ENCODE measurements at regions not wholly inside any gene's neighbourhood (a gene's known extent, or its start where the extent isn't known, plus 50 kb on each side); places are given as distances from the start of the nearest gene placed in this dataset.
"Not testable (repeated sequence)": the region's sequence is repeated elsewhere in the genome, so short reads cannot be mapped to it uniquely, and the experiment has no call there.

DNA sequence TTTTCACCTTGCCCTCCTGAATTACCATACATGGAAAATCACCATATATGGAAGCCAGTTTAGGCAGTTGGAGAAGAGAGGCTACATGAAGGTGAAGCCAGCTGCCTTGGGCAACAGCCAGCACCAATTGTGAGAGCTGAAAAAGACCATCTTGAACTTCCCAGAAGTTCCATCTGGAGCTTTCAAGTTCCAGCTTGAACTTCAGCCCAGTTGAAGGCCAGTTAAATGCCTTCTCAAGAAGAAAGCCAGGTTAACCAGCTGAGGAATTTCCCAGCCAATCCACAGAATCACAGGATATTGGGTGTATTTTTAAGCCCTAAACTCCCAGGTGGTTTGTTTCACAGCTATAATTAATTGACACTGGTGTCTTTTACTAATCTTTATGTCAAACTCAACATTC, 713.6 kb upstream of the MIR17HG start:
- no peak for ATAC-seq (replicated peaks)
- H3K36me3 Mint-ChIP-seq (ENCODE audit: low read depth) = no peaks in the 10 kb centered on the region
- H3K4me1 Mint-ChIP-seq = no peaks in the 10 kb centered on the region
- H3K4me3 Mint-ChIP-seq = no peak overlapping the region
- peaks cover 12% of the 10 kb centered on the region for H3K9me3 Mint-ChIP-seq
- no peaks in the 10 kb centered on the region for H3K27me3 Mint-ChIP-seq
- H3K27ac Mint-ChIP-seq = no peak overlapping the region

DNA sequence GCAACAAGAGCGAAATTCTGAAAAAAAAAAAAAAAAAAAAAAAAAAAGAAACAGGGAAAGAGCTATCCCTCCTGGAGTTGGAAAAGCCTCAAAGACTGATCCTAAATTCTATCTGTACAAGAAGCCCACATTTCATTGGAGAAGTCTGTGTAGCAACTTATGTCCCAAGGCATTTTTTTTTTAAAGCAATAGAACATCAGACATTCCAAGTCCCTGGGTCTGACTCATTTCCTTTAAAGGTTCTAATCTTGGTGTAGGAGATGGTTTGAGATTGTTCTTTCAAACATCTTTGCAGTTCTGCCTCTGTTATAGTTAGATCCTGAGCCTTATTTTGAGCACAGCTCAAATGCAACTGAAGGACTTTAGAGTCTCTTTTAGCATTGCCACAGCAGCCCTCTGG, 706.5 kb upstream of the MIR17HG start:
- Mint-ChIP-seq H3K9me3 (peaks cover 11% of the 10 kb centered on the region), H3K27me3 (no peaks in the 10 kb centered on the region), H3K4me1 (no peaks in the 10 kb centered on the region), H3K4me3 (no peak overlapping the region), H3K27ac (no peak overlapping the region), H3K36me3 (ENCODE audit: low read depth) (no peaks in the 10 kb centered on the region)
- ATAC-seq (replicated peaks) = no peak

DNA sequence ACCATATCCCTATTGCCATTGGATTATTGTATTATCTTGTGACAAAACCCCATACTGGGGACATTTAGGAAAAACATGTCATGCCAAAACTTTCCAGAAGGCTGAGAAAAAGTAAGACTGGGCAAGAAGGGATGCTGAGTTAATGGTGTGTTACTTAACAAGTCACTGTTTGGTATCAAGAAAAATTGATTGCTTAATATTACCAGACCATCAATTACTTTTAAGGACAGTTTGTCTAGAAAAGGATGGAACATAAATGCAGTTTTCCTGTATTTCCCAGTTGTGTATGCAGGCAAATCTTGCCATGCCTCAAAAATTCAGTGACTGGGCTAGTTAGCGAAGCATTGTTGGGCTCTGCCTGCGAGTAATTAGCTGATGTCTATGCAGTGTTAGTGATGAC, 705.6 kb upstream of the MIR17HG start:
- no peak for ATAC-seq (replicated peaks)
- Mint-ChIP-seq H3K36me3 (ENCODE audit: low read depth) (no peaks in the 10 kb centered on the region), H3K27ac (no peak overlapping the region)

DNA sequence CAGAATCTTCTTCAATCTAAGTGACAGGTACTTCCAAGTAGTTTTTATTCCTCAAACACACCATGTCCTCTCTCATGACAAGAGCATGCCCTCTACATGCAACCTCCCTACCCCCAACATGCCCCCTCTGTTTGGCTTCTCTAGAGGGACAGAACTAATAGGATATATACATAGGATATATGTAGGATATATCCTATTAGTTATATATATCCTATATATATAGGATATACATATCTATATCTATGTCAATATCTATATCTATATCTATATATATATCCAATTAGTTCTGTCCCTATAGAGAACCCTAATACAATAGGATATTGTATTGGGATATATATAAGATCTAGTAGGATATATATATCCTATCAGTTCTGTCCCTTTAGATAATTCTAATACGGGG, 701.9 kb upstream of the MIR17HG start:
- peaks cover 12% of the 10 kb centered on the region for H3K9me3 Mint-ChIP-seq
- no peaks in the 10 kb centered on the region for H3K36me3 Mint-ChIP-seq (ENCODE audit: low read depth)
- no peaks in the 10 kb centered on the region for H3K4me1 Mint-ChIP-seq
- no peaks in the 10 kb centered on the region for H3K27me3 Mint-ChIP-seq
- no peak overlapping the region for H3K27ac Mint-ChIP-seq
- H3K4me3 Mint-ChIP-seq = no peak overlapping the region
- ATAC-seq (replicated peaks) = no peak

More for the DNA sequence above, 705.6 kb upstream of the MIR17HG start:
- Mint-ChIP-seq H3K4me3 (no peak overlapping the region), H3K9me3 (peaks cover 12% of the 10 kb centered on the region), H3K27me3 (no peaks in the 10 kb centered on the region), H3K4me1 (no peaks in the 10 kb centered on the region)

DNA sequence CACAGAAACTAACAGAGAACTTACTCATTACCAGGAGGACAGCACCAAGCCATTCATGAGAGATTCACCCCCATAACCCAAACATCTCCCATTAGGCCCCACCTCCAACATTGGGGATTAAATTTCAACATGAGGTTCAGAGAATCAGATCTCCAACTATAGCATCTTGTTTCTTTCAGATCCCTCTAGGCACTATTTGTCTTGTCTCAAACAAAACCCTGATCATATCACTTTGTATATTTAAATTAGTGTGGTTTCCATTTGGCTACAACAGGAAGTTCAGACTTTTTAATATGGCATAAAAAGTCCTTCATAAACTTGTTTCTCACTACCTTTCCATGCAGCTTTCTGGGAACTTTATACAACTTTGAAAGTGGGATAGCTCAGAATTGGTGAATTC, 699.0 kb upstream of the MIR17HG start:
- H3K36me3 Mint-ChIP-seq (ENCODE audit: low read depth) = no peaks in the 10 kb centered on the region
- H3K4me3 Mint-ChIP-seq = no peak overlapping the region
- no peaks in the 10 kb centered on the region for H3K4me1 Mint-ChIP-seq
- ATAC-seq (replicated peaks) = no peak
- no peak overlapping the region for H3K27ac Mint-ChIP-seq
- H3K27me3 Mint-ChIP-seq = no peaks in the 10 kb centered on the region
- H3K9me3 Mint-ChIP-seq = peaks cover 26% of the 10 kb centered on the region

DNA sequence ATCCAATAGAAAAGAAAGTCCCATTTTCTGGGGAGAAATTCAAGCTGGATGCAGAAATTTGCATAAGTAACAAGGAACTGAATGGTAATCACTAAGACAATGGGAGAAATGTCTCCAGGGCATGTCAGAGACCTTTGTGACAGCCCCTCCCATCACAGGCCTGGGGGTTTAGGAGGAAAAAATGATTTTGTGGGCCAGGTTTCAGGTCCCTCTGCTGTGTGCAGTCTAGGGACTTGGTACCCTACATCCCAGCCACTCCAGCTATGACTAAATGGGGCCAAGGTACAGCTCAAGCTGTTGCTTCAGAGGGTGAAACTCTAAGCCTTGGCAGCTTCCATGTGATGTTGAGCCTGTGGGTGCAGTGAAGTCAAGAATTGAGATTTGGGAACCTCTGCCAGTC, 695.5 kb upstream of the MIR17HG start:
- H3K4me3 Mint-ChIP-seq = no peak overlapping the region
- H3K4me1 Mint-ChIP-seq = no peaks in the 10 kb centered on the region
- no peak for ATAC-seq (replicated peaks)
- H3K9me3 Mint-ChIP-seq = peaks cover 17% of the 10 kb centered on the region
- H3K27ac Mint-ChIP-seq = no peak overlapping the region
- no peaks in the 10 kb centered on the region for H3K27me3 Mint-ChIP-seq
- no peaks in the 10 kb centered on the region for H3K36me3 Mint-ChIP-seq (ENCODE audit: low read depth)

DNA sequence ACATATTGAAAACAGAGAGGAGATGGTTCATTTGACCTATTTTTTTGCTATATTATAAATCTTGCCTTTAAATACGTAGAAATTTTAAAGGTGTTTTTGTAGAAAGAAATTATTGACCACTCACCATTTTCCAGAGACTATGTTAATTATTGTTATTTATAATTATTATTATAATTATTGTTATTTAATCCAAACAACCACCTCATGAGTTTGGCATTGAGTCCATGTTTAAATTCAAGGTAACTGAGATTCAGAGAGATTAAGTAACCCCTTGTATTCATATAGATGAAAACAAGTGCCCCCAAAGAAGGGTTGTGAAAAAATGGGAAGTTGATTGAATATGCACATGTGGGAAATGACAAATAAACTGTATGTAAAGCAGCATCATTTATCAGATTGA, 692.5 kb upstream of the MIR17HG start:
- H3K4me3 Mint-ChIP-seq = no peak overlapping the region
- H3K4me1 Mint-ChIP-seq = no peaks in the 10 kb centered on the region
- H3K27ac Mint-ChIP-seq = no peak overlapping the region
- no peak for ATAC-seq (replicated peaks)
- no peaks in the 10 kb centered on the region for H3K27me3 Mint-ChIP-seq
- H3K9me3 Mint-ChIP-seq = peaks cover 24% of the 10 kb centered on the region
- H3K36me3 Mint-ChIP-seq (ENCODE audit: low read depth) = no peaks in the 10 kb centered on the region

DNA sequence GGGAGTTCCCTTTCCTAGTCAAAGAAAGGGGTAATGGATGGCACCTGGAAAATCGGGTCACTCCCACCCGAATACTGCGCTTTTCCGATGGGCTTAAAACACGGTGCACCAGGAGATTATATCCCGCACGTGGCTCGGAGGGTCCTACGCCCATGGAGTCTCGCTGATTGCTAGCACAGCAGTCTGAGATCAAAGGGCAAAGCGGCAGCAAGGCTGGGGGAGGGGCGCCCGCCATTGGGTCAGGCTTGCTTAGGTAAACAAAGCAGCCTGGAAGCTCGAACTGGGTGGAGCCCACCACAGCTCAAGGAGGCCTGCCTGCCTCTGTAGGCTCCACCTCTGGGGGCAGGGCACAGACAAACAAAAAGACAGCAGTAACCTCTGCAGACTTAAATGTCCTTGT, 683.3 kb upstream of the MIR17HG start:
- H3K4me1 Mint-ChIP-seq; H3K36me3 Mint-ChIP-seq (ENCODE audit: low read depth); ATAC-seq (replicated peaks); H3K27ac Mint-ChIP-seq; H3K27me3 Mint-ChIP-seq; H3K4me3 Mint-ChIP-seq: not testable (repeated sequence)
- peaks cover 11% of the 10 kb centered on the region for H3K9me3 Mint-ChIP-seq

DNA sequence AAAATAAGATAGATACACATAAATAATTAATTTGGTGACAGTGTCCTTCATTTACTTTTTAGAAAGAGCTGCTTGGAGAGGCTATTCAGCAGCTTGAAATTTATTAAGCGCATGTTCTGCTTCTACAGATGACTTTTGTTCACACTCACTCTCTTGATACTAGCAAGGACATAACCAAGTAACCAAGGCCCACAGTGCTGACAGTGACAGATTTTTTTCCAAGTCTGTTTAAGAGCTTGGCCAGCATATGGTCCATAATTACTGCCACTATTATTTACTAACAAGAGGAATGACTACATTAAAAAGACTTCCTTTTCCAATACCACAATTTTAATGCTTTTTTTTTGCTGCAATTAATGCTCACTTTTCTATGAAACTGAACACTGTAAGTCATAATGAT, 673.7 kb upstream of the MIR17HG start:
- no peak overlapping the region for H3K27ac Mint-ChIP-seq
- H3K4me3 Mint-ChIP-seq = no peak overlapping the region
- no peaks in the 10 kb centered on the region for H3K27me3 Mint-ChIP-seq
- H3K4me1 Mint-ChIP-seq = no peaks in the 10 kb centered on the region
- no peaks in the 10 kb centered on the region for H3K36me3 Mint-ChIP-seq (ENCODE audit: low read depth)
- peaks cover 8% of the 10 kb centered on the region for H3K9me3 Mint-ChIP-seq
- no peak for ATAC-seq (replicated peaks)

DNA sequence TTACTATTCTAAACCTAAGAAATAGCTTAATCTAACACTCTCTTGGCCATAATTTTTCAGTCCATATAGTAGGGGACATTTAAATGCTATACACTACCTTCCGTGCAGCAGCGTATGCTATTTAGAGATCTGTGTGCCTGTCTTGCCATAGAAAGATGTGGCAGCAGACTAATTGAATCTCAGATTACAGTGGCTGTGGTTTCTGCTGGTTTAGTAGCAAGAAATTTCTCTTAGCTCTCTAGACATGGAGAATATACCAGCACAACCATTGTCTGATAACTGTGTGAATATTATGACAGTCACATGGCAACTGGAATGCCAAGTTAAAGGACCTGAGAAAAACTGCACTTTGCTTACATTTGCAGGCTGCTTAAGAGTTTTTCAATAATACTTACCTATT, 672.4 kb upstream of the MIR17HG start:
- H3K9me3 Mint-ChIP-seq = peaks cover 13% of the 10 kb centered on the region
- H3K27me3 Mint-ChIP-seq = no peaks in the 10 kb centered on the region
- no peak overlapping the region for H3K4me3 Mint-ChIP-seq
- ATAC-seq (replicated peaks) = no peak
- no peaks in the 10 kb centered on the region for H3K36me3 Mint-ChIP-seq (ENCODE audit: low read depth)
- no peaks in the 10 kb centered on the region for H3K4me1 Mint-ChIP-seq
- no peak overlapping the region for H3K27ac Mint-ChIP-seq

DNA sequence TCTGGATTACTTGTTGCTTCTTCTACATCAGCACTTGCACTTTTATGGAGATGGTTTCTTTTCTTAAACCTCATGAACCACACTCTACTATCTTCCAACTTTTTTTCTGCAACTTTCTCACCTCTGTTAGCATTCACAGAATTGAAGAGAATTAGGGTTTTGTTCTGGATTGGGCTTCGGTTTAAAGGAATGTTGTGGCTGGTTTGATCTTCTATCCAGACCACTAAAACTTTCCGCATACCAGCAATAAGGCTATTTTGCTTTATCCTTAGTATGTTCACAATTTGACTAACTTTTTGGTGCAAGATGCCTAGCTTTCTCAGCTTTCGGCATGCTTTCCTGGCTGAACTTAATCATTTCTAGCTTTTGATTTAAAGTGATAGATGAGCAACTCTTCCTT, 666.7 kb upstream of the MIR17HG start:
- H3K27me3 Mint-ChIP-seq = no peaks in the 10 kb centered on the region
- H3K36me3 Mint-ChIP-seq (ENCODE audit: low read depth) = no peaks in the 10 kb centered on the region
- H3K4me1 Mint-ChIP-seq = no peaks in the 10 kb centered on the region
- ATAC-seq (replicated peaks) = no peak
- H3K4me3 Mint-ChIP-seq = no peak overlapping the region
- peaks cover 15% of the 10 kb centered on the region for H3K9me3 Mint-ChIP-seq
- no peak overlapping the region for H3K27ac Mint-ChIP-seq

DNA sequence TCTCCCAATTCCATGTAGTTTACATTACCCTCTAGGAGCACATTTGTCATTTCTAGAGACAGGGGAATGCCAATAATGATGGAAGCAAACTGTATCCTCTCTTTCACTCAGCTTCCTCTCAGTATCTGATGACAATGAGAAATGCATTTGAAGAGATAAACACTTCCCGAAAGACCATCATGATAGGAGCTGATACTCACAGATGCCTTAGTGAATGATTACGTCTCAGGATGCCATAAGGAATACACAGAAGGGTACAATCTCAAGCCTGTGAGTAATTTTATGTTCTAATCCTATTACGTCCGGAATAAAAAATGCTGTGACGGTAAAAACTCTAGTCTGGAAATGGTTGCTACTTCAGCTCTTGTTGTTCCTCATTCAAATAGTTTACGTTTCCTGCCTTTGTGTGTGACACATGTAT, 663.8 kb upstream of the MIR17HG start:
- no peak for ATAC-seq (replicated peaks)
- H3K27me3 Mint-ChIP-seq = no peaks in the 10 kb centered on the region
- no peaks in the 10 kb centered on the region for H3K36me3 Mint-ChIP-seq (ENCODE audit: low read depth)
- peaks cover 11% of the 10 kb centered on the region for H3K9me3 Mint-ChIP-seq
- no peak overlapping the region for H3K27ac Mint-ChIP-seq
- H3K4me1 Mint-ChIP-seq = no peaks in the 10 kb centered on the region
- H3K4me3 Mint-ChIP-seq = no peak overlapping the region

DNA sequence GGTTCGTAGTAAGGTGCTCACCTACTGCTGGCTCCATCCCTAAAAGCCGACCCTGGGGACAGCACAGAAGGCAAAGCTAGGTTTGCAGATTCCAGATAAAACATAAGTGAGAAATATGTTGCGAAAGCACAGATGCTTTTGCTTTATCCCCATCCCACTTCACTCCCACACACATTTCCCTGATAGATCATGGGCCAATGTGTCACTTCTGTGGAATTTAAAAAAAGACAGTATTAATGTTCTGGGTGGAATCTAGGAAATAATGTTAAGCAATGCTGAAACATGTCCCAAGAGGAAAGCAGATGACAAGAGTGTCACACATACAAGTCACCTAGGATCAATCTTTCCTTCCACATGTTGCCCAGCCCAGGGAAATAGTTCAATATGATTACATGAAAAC, 661.0 kb upstream of the MIR17HG start:
- Mint-ChIP-seq H3K9me3 (peaks cover 7% of the 10 kb centered on the region), H3K36me3 (ENCODE audit: low read depth) (no peaks in the 10 kb centered on the region), H3K4me1 (no peaks in the 10 kb centered on the region), H3K27me3 (no peaks in the 10 kb centered on the region), H3K27ac (no peak overlapping the region), H3K4me3 (no peak overlapping the region)
- ATAC-seq (replicated peaks) = no peak

DNA sequence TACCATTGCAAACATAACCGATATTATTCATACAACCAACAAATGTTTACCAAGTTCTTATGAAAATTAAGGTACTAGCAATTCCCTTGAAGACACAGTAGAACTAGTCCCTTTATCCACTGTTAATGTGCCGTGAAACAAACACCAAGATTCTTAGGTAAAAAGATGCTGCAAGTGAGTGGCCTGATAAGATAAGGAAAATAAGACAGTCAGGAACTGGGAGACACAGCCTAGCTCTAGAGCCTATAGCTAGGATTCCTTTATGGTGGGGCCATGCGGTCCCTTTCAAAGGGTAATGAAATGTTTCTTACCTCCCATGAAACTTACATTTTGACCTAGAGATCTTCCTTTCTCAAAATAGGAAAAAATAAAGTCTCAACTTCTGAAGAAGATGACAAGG, 658.4 kb upstream of the MIR17HG start:
- Mint-ChIP-seq H3K27me3 (no peaks in the 10 kb centered on the region), H3K27ac (no peak overlapping the region), H3K4me3 (no peak overlapping the region), H3K36me3 (ENCODE audit: low read depth) (no peaks in the 10 kb centered on the region), H3K4me1 (no peaks in the 10 kb centered on the region), H3K9me3 (peaks cover 5% of the 10 kb centered on the region)
- ATAC-seq (replicated peaks) = no peak

DNA sequence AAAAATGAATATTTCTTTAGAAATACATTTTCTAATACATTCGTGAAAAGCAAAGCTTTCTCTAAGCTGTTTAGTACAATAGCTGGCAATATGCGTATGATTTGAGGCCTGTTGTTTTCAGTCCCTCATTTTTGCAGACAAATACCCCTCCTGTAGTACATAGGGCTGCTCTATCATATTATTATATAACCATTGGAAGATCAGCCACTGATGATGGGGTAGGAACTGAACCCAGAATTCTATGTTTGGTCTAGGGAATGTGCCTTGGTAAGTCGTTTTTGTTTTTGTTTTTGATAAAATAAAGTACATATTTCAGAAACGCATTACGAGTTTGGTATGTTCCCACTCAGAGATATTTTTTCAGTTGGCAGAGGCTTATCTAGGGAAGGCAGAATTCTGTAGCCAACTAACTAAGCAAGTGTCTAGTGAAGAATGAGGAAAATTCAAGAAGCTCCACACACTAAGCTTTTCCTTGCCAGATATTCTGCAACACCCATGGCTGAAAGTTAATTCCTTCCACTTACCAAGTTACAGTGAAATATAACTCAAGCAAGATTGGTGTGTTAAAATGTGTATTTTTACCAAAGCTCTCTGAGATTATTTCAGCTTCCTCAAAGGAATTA, 656.9 kb upstream of the MIR17HG start:
- no peaks in the 10 kb centered on the region for H3K36me3 Mint-ChIP-seq (ENCODE audit: low read depth)
- no peaks in the 10 kb centered on the region for H3K4me1 Mint-ChIP-seq
- H3K27me3 Mint-ChIP-seq = no peaks in the 10 kb centered on the region
- H3K4me3 Mint-ChIP-seq = no peak overlapping the region
- ATAC-seq (replicated peaks) = no peak
- no peak overlapping the region for H3K27ac Mint-ChIP-seq
- peaks cover 8% of the 10 kb centered on the region for H3K9me3 Mint-ChIP-seq

DNA sequence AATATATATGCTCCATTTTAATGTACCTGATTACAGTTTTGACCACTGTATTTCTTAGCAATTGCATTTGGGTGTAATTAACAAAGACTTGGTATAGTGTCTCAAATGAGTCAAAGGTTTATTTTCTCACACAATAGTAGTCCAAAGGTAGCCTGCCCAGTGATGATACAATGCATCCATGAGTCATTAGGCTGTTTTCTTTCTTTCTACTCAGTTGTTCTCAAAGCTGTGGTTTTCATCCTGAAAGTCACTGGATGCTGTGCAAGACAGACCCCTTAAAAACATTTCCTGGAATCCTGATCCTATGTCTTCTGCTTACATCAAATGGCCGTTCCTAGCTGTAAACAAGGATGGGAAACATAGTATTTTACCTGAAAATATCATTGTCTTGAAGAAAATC, 651.2 kb upstream of the MIR17HG start:
- no peak overlapping the region for H3K27ac Mint-ChIP-seq
- H3K4me3 Mint-ChIP-seq = no peak overlapping the region
- H3K27me3 Mint-ChIP-seq = no peaks in the 10 kb centered on the region
- no peaks in the 10 kb centered on the region for H3K4me1 Mint-ChIP-seq
- ATAC-seq (replicated peaks) = no peak
- no peaks in the 10 kb centered on the region for H3K36me3 Mint-ChIP-seq (ENCODE audit: low read depth)
- peaks cover 4% of the 10 kb centered on the region for H3K9me3 Mint-ChIP-seq

All from activated T-helper 17 cell treated with anti-CD3 and anti-CD28 coated beads, Interleukin-2, amount 50 U/mL, for 72 hours (primary cell).